SK-N-SH treated with all-trans-retinoic acid at 6 μM for 48 hours (cell line): ENCODE measurements at regions not wholly inside any gene's neighbourhood (a gene's known extent, or its start where the extent isn't known, plus 50 kb on each side); places are given as distances from the start of the nearest gene placed in this dataset.

Experiments used
- ATAC-seq: fragments of 200-7000 bp; cut with Tn5 transposase; 3 replicates; pipeline ENCODE4 v1.9.1; 2020; ENCODE audit warnings: mild to moderate bottlenecking, moderate library complexity
- ARNTL ChIP-seq: fragments of 450-650 bp; formaldehyde crosslinking; IDR thresholded peaks from 2 replicates; pipeline ENCODE4 v1.5.0; 2020; ENCODE audit warnings: low read depth, mild to moderate bottlenecking, moderate library complexity, borderline replicate concordance
- BACH2 ChIP-seq: fragments of 250-450 bp; sonication (Bioruptor Pico); IDR thresholded peaks from 2 replicates; pipeline ENCODE4 v1.9.0; 2021; ENCODE audit warnings: mild to moderate bottlenecking, borderline replicate concordance
- CSDC2 ChIP-seq: fragments of 250-450 bp; sonication (Bioruptor Pico); IDR thresholded peaks from 2 replicates; pipeline ENCODE4 v1.5.0; 2020; ENCODE audit warnings: mild to moderate bottlenecking, moderate library complexity
- ESRRG ChIP-seq: fragments of 250-450 bp; sonication (Bioruptor Pico); IDR thresholded peaks from 2 replicates; pipeline ENCODE4 v1.6.1; 2021; ENCODE audit warnings: mild to moderate bottlenecking
- GLIS3 ChIP-seq: fragments of 250-450 bp; sonication (Bioruptor Pico); IDR thresholded peaks from 2 replicates; pipeline ENCODE4 v1.5.0; 2020; ENCODE audit warnings: mild to moderate bottlenecking, moderate library complexity
- ISL1 ChIP-seq: fragments of 250-450 bp; sonication (Bioruptor Pico); IDR thresholded peaks from 2 replicates; pipeline ENCODE4 v2.1.2; 2022; ENCODE audit warnings: mild to moderate bottlenecking, moderate library complexity
- OSR1 ChIP-seq: fragments of 250-450 bp; sonication (Bioruptor Pico); IDR thresholded peaks from 2 replicates; pipeline ENCODE4 v1.8.0; 2022; ENCODE audit warnings: moderate library complexity, mild to moderate bottlenecking, inconsistent platforms
- PATZ1 ChIP-seq: fragments of 250-450 bp; sonication (Bioruptor Pico); IDR thresholded peaks from 2 replicates; pipeline ENCODE4 v1.8.0; 2020; ENCODE audit warnings: mild to moderate bottlenecking, moderate library complexity, borderline replicate concordance
- POU6F1 ChIP-seq: fragments of 250-450 bp; sonication (Bioruptor Pico); IDR thresholded peaks from 2 replicates; pipeline ENCODE4 v1.8.0; 2021; ENCODE audit warnings: low read depth, mild to moderate bottlenecking, moderate library complexity, borderline replicate concordance
- PPARA ChIP-seq: fragments of 250-450 bp; sonication (Bioruptor Pico); IDR thresholded peaks from 2 replicates; pipeline ENCODE4 v1.5.0; 2020; ENCODE audit warnings: mild to moderate bottlenecking, borderline replicate concordance
- RARB ChIP-seq: fragments of 250-450 bp; sonication (Bioruptor Pico); IDR thresholded peaks from 2 replicates; pipeline ENCODE4 v1.8.0; 2021; ENCODE audit warnings: mild to moderate bottlenecking, moderate library complexity
- SNAI2 ChIP-seq: fragments of 250-450 bp; sonication (Bioruptor Pico); IDR thresholded peaks from 2 replicates; pipeline ENCODE4 v1.5.0; 2020; ENCODE audit warnings: mild to moderate bottlenecking, moderate library complexity
- TCF4 ChIP-seq: fragments of 250-450 bp; sonication (Bioruptor Pico); IDR thresholded peaks from 2 replicates; pipeline ENCODE4 v1.8.0; 2021; ENCODE audit warnings: mild to moderate bottlenecking, moderate library complexity, borderline replicate concordance
- ZC3H10 ChIP-seq: fragments of 250-450 bp; sonication (Bioruptor Pico); IDR thresholded peaks from 2 replicates; pipeline ENCODE4 v1.5.1; 2021; ENCODE audit warnings: mild to moderate bottlenecking, moderate library complexity
- ZFP3 ChIP-seq: fragments of 250-450 bp; sonication (Bioruptor Pico); IDR thresholded peaks from 2 replicates; pipeline ENCODE4 v1.5.0; 2020; ENCODE audit warnings: mild to moderate bottlenecking, moderate library complexity
- ZNF565 ChIP-seq: fragments of 450-650 bp; formaldehyde crosslinking; conservative IDR thresholded peaks from 2 replicates; pipeline ENCODE4 v1.5.0; 2020; ENCODE audit warnings: low read depth, mild to moderate bottlenecking, moderate library complexity
- ZNF70 ChIP-seq: fragments of 450-650 bp; formaldehyde crosslinking; IDR thresholded peaks from 2 replicates; pipeline ENCODE4 v1.5.0; 2020; ENCODE audit warnings: mild to moderate bottlenecking, moderate library complexity
- ZNF8 ChIP-seq: fragments of 450-650 bp; formaldehyde crosslinking; IDR thresholded peaks from 2 replicates; pipeline ENCODE4 v1.5.0; 2020; ENCODE audit warnings: mild to moderate bottlenecking, moderate library complexity
- TF ChIP-seq, protein P1 (sequence below): fragments of 250-450 bp; sonication (Bioruptor Pico); IDR thresholded peaks from 2 replicates; pipeline ENCODE4 v1.5.0; 2020; ENCODE audit warnings: mild to moderate bottlenecking, moderate library complexity
- TF ChIP-seq, protein P2 (sequence below): fragments of 250-450 bp; sonication (Bioruptor Pico); IDR thresholded peaks from 2 replicates; pipeline ENCODE4 v1.5.1; 2021; ENCODE audit warnings: mild to moderate bottlenecking, moderate library complexity
- TF ChIP-seq, protein P3 (sequence below): fragments of 250-450 bp; sonication (Bioruptor Pico); IDR thresholded peaks from 2 replicates; pipeline ENCODE4 v1.5.1; 2020; ENCODE audit warnings: low read depth, mild to moderate bottlenecking, moderate library complexity

GRCh38 chr9:74412236-74412979 is 84.7 kb upstream of the RORB start:
- no peak for TF ChIP-seq TCF4 (CRISPR knock-in tag)
- no peak for TF ChIP-seq ZNF565
- no peak for TF ChIP-seq PATZ1
- TF ChIP-seq ZC3H10 (CRISPR knock-in tag): no peak
- no peak for TF ChIP-seq PPARA (CRISPR knock-in tag)
- no peak for TF ChIP-seq RARB (CRISPR knock-in tag)
- TF ChIP-seq, protein P1, sequence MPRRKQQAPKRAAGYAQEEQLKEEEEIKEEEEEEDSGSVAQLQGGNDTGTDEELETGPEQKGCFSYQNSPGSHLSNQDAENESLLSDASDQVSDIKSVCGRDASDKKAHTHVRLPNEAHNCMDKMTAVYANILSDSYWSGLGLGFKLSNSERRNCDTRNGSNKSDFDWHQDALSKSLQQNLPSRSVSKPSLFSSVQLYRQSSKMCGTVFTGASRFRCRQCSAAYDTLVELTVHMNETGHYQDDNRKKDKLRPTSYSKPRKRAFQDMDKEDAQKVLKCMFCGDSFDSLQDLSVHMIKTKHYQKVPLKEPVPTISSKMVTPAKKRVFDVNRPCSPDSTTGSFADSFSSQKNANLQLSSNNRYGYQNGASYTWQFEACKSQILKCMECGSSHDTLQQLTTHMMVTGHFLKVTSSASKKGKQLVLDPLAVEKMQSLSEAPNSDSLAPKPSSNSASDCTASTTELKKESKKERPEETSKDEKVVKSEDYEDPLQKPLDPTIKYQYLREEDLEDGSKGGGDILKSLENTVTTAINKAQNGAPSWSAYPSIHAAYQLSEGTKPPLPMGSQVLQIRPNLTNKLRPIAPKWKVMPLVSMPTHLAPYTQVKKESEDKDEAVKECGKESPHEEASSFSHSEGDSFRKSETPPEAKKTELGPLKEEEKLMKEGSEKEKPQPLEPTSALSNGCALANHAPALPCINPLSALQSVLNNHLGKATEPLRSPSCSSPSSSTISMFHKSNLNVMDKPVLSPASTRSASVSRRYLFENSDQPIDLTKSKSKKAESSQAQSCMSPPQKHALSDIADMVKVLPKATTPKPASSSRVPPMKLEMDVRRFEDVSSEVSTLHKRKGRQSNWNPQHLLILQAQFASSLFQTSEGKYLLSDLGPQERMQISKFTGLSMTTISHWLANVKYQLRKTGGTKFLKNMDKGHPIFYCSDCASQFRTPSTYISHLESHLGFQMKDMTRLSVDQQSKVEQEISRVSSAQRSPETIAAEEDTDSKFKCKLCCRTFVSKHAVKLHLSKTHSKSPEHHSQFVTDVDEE (CRISPR knock-in tag): no peak
- no peak for TF ChIP-seq OSR1 (CRISPR knock-in tag)
- no peak for TF ChIP-seq POU6F1 (CRISPR knock-in tag)
- TF ChIP-seq ZNF8 (CRISPR knock-in tag): no peak
- no peak for TF ChIP-seq ESRRG (CRISPR knock-in tag)
- no peak for TF ChIP-seq GLIS3 (CRISPR knock-in tag)
- TF ChIP-seq SNAI2 (CRISPR knock-in tag): no peak
- no peak for TF ChIP-seq ZNF70
- TF ChIP-seq, protein P2, sequence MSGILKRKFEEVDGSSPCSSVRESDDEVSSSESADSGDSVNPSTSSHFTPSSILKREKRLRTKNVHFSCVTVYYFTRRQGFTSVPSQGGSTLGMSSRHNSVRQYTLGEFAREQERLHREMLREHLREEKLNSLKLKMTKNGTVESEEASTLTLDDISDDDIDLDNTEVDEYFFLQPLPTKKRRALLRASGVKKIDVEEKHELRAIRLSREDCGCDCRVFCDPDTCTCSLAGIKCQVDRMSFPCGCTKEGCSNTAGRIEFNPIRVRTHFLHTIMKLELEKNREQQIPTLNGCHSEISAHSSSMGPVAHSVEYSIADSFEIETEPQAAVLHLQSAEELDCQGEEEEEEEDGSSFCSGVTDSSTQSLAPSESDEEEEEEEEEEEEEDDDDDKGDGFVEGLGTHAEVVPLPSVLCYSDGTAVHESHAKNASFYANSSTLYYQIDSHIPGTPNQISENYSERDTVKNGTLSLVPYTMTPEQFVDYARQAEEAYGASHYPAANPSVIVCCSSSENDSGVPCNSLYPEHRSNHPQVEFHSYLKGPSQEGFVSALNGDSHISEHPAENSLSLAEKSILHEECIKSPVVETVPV (CRISPR knock-in tag): no peak
- ATAC-seq: no peak

DNA sequence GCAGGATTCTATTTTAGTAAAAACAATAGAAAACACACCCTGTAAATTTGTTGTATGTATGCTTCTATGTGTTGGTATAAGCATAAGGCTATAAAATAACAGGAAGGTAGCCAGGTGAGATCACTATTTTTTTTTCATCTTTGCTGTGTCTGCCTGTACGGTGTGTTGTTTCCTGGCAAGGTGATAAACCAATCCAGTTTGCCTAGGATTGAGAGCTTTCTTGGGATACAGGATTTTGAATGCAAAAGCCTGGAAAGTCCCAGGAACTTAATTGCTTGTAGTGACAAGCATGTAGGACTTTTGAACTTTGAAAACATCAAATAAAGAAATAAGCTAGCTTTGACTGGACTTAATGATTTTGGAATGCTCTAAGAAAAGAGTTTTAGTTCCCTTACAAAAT is 83.3 kb upstream of the RORB start:
- ATAC-seq: no peak
- TF ChIP-seq ESRRG (CRISPR knock-in tag) (no peak), RARB (CRISPR knock-in tag) (no peak), ISL1 (CRISPR knock-in tag) (no peak), BACH2 (no peak), SNAI2 (CRISPR knock-in tag) (no peak), ZC3H10 (CRISPR knock-in tag) (no peak), POU6F1 (CRISPR knock-in tag) (no peak), ZNF8 (CRISPR knock-in tag) (no peak), ARNTL (CRISPR knock-in tag) (no peak), CSDC2 (CRISPR knock-in tag) (no peak), ZFP3 (CRISPR knock-in tag) (no peak), ZNF70 (no peak)
- TF ChIP-seq, protein P1 (CRISPR knock-in tag): no peak
- TF ChIP-seq, protein P3, sequence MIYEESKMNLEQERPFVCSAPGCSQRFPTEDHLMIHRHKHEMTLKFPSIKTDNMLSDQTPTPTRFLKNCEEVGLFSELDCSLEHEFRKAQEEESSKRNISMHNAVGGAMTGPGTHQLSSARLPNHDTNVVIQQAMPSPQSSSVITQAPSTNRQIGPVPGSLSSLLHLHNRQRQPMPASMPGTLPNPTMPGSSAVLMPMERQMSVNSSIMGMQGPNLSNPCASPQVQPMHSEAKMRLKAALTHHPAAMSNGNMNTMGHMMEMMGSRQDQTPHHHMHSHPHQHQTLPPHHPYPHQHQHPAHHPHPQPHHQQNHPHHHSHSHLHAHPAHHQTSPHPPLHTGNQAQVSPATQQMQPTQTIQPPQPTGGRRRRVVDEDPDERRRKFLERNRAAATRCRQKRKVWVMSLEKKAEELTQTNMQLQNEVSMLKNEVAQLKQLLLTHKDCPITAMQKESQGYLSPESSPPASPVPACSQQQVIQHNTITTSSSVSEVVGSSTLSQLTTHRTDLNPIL (CRISPR knock-in tag): no peak
- TF ChIP-seq, all 23 proteins: peak for 0
